HG03064 (cell line): ENCODE measurements at regions not wholly inside any gene's neighbourhood (a gene's known extent, or its start where the extent isn't known, plus 50 kb on each side); places are given as distances from the start of the nearest gene placed in this dataset.
"Not testable (repeated sequence)": the region's sequence is repeated elsewhere in the genome, so short reads cannot be mapped to it uniquely, and the experiment has no call there.

ENCODE experiments used
- ATAC-seq: cut with Tn5 transposase; IDR thresholded peaks from one replicate; pipeline ENCODE4 v1.9.1; 2021; ENCODE audit warnings: low read depth; ENCODE audit not compliant: unreplicated experiment

- ATAC-seq: no peak
These were observed 188.4 kb upstream of the THRB start for GRCh38 chr3:24683090-24683489.

DNA sequence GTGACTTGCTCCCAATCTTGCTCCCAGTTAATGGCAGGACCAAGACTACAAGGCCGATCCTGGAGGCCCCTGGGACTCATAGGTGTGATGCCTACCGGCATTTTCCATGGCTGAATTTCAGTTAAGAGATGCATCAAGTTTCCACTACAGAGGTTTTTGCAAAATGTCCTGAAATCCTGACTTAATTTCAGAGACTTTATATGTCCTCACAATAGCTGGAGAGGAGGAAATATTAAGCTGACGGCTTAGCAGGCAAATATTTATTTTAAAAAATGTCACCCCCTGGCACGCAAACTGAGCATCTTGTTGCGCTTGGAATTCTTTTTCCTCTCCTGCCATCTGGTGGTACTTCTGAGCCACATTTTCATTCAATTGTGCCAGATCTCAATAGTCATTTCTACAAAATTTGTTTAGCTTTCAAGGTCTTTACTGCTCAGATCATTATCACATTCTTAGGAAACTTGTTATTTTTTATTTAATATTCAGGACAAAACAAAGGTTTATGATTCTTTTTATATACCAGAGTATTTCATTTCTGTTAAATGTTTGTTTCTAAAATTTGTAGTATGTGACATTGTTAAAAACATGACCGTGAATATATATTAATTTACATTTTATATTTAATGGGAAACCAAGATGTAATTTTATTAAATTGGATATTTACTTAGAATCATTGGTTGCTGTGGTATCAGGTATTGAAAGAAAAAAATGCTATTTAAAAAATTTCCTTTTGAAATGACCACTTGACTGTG lies 189.2 kb upstream of the THRB start:
- no peak for ATAC-seq

GRCh38 chr3:24684506-24685023 lies 189.9 kb upstream of the THRB start:
- no peak for ATAC-seq

DNA sequence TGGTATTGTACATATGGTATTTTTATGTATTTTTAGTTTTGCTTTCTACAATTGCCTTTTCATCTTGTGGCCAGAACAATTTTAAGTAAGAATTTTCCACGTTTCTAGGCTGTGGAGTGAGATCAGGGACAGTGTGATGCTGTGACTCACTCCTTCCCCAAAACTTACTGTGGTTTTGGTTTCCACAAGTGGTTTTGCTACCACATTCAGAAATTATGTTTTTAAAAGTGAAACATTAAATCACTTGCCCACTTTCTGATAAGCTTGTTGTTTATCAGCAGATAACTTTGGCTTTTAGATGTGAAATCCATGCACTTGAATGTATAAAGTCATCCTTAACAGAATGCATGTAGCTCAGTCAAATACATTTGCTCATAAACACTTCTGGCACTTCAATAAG lies 192.2 kb upstream of the THRB start:
- no peak for ATAC-seq

GRCh38 chr3:24687671-24688070 lies 193.0 kb upstream of the THRB start:
- no peak for ATAC-seq

DNA sequence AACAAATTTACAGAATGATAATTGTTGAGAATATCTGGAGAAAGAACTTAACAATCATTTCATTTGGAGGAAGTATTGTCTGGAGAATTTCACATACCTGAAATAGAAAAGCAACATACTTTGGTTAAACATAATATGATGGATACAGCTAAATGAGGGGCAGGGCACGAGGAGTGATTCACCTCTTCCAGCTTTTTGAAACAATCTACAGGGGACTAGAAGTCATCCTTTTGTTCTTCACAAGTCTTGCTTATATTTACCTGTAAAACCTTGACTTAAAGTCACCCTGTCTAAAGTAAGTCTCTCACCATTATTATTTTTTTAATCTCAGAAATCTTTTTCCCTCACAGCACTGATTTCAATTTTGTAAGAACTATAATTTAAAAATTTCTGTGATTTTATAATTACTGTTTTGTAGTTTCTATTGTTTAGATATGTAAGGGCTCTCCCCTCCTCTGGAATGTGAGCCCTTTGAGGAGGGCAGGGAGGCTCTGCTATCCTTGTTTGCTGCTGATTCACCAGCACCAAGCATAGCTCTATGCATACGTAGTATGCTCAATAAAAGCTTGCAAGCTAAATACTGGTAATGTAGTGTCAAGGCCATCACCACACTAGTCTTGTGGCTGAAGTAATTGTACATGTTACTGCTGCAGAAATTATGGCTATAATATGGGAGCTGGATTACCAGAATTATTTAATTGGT lies 193.9 kb upstream of the THRB start:
- ATAC-seq: no peak

DNA sequence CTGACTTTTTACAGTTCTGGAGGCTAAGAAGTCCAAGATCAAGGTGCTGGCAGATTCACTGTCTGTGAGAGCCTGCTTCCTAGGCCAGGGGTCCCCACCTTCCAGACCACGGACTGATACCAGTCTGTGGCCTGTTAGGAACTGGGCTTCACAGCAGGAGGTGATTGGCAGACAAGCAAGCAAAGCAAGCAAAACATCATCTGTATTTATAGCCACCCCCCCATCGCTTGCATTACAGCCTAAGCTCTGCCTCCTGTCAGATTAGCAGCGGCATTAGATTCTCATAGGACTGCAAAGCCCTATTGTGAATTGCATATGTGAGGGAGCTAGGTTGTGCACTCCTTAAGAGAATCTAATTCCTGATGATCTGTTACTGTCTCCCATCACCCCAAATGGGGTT lies 194.7 kb upstream of the THRB start:
- ATAC-seq: no peak

- no peak for ATAC-seq
These were observed 196.1 kb upstream of the THRB start for GRCh38 chr3:24690777-24691176.

- ATAC-seq: not testable (repeated sequence)
These were observed 204.4 kb upstream of the THRB start for GRCh38 chr3:24699078-24699477.

- no peak for ATAC-seq
These were observed 209.8 kb upstream of the THRB start for GRCh38 chr3:24704496-24704895.

GRCh38 chr3:24707936-24708335 lies 213.3 kb upstream of the THRB start:
- no peak for ATAC-seq

GRCh38 chr3:24709956-24710355 lies 215.3 kb upstream of the THRB start:
- ATAC-seq: no peak

DNA sequence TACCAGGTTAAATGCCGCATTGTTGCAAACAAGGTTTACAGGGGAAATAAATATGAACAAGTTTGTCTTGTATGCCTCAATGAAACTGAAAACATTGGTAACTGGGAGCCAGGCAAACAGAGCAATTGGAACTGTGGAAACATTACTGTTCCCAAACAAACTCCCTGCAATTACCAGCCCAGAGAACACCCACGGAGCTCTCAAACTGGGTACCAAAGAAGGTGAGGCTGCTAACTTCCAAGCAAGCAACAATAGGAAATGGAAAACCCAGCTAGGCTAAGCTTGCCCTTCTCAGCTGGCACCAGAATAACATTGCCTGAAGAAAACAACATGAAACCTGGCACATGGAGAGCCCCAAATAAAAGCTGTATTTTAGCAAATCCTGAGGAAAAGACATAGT lies 218.9 kb upstream of the THRB start:
- ATAC-seq: no peak

DNA sequence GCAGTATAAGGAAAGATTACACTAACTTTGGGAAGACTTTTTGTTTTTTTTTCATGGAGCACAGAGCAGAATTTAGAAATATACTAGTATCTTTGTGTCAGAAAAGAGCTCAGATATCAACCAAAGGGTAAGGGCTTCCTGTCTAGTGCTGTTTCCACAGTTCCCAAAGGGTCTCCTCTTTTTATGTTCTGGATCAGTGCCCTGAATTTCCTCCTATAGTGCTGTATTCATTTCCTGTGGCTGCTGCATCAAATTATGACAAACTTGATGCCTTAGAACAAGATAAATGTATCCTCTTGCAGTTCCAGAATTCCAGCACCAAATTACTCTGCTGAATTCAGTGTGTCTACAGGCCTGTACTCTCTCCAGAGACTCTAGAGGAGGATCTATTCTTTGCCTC lies 219.8 kb upstream of the THRB start:
- ATAC-seq: no peak

DNA sequence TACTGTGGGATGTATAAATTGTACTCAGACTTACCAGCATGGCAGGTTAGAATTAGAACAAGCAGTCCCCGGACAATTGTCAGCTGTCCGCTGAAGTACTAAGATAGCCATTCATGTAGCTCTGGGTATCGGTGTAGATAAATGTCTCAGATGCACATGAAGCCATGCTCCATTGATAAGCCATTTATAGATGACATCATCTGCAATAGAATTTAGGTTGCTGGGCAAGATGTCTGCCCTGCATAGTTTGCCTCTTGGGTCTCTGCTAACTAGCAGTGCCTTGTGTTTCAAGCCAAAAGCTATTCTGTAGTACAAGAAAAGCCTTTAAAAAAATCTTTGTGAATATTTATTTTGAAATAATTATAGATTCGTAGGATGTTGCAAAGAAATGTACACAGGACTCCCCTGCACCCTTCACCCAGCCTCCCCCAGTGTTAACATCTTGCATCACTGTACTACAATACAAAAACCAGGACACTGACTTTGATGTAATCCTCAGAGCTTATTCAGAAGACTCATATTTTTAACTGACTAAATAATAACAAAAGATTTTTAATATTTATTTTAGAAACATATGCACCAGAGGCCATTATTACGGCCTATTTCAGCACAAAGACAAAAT lies 220.6 kb upstream of the THRB start:
- ATAC-seq: no peak

- no peak for ATAC-seq
These were observed 227.4 kb upstream of the THRB start for GRCh38 chr3:24722087-24722486.

- ATAC-seq: no peak
These were observed 231.0 kb upstream of the THRB start for GRCh38 chr3:24725514-24726255.

DNA sequence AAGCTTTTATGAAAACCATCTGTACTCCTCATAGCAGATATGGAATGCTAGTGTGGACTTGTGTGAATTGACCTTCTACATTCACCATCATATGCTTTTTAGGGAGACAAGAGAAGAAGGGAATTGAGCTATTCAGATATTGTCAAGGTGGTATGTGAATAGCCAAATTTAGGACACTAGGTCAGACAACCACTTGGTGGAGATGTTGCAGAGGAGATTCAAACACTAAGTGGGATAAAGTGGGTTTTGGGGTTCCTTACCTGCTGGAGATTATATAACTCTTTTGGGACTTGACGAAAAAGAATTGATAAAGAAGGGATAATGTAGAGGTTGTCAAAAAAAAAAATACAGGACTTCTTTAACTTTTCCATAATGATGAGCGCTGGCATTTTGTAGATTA lies 231.8 kb upstream of the THRB start:
- ATAC-seq: no peak

- ATAC-seq: no peak
These were observed 235.5 kb upstream of the THRB start for GRCh38 chr3:24730173-24730572.

DNA sequence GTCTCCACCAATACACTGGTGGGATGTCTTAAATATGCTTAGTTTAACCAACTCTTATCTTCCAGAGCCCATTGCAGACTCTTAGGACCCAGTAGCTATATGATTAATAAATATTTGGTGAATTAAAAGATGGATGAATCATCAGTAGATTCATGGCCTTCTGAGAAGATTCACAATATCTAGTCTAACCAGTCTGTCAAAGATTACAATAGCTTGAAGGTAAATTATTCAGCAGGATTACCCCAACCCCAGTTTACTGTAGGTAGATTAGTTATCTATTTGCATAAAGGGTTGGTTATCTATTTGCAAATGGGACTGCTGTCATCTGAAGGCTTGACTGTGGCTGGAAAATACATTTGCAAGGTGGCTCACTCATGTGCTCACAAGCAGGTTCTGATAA lies 239.4 kb upstream of the THRB start:
- ATAC-seq: no peak

DNA sequence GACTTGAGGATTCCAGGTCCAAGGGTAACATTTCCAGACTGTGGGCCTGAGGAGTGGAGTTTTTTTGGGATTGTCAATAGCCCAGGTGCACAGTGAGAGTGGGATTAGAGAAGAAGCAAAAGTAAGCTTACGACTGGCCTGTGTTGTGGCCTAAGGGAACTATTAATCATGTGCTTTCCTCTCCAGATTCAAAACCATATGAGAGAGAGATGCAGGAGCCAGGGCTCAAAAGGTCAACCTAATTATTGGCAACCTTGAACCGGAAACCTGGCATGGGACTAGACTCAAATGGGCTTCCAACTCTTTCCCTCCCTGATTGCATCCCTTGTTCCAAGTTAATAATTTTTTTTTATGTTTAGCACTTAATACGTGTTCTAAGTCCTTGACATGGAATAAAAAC lies 242.1 kb upstream of the THRB start:
- no peak for ATAC-seq
